ENCODE measurements at regions not wholly inside any gene's neighbourhood (a gene's known extent, or its start where the extent isn't known, plus 50 kb on each side); places are given as distances from the start of the nearest gene placed in this dataset.
"Not testable (repeated sequence)": the region's sequence is repeated elsewhere in the genome, so short reads cannot be mapped to it uniquely, and the experiment has no call there.

GRCh38 chr6:112680091-112680490, 333.0 kb downstream of the RFPL4B start:
- intact Hi-C loops (cut with DNase I): no loop called here
- Histone ChIP-seq H3K27me3 (no peaks in the 10 kb centered on the region), H3K4me1 (ENCODE audit: insufficient read depth) (no peaks in the 10 kb centered on the region), H3K27ac (no peak overlapping the region), H3K9me3 (no peaks in the 10 kb centered on the region), H3K36me3 (no peaks in the 10 kb centered on the region), H3K4me3 (no peak overlapping the region)
- TF ChIP-seq EP300 (IDR thresholded peaks at IDR 0.05): no peak
- no peak for TF ChIP-seq CTCF (IDR thresholded peaks at IDR 0.05)
- TF ChIP-seq POLR2A (IDR thresholded peaks at IDR 0.05): no peak
- DNase-seq: no peak

GRCh38 chr6:112682071-112682470, 334.9 kb downstream of the RFPL4B start:
- Histone ChIP-seq H3K36me3 (no peaks in the 10 kb centered on the region), H3K27me3 (no peaks in the 10 kb centered on the region), H3K4me1 (ENCODE audit: insufficient read depth) (no peaks in the 10 kb centered on the region), H3K27ac (no peak overlapping the region), H3K9me3 (no peaks in the 10 kb centered on the region), H3K4me3 (no peak overlapping the region)
- 86 to 92% (median 90%) methylated on average over 5 of the region's 5 CpGs for WGBS, 3 donors
- TF ChIP-seq EP300 (IDR thresholded peaks at IDR 0.05) (no peak), POLR2A (IDR thresholded peaks at IDR 0.05) (no peak), CTCF (IDR thresholded peaks at IDR 0.05) (no peak)
- intact Hi-C loops (cut with DNase I): no loop called here
- DNase-seq: no peak

DNA sequence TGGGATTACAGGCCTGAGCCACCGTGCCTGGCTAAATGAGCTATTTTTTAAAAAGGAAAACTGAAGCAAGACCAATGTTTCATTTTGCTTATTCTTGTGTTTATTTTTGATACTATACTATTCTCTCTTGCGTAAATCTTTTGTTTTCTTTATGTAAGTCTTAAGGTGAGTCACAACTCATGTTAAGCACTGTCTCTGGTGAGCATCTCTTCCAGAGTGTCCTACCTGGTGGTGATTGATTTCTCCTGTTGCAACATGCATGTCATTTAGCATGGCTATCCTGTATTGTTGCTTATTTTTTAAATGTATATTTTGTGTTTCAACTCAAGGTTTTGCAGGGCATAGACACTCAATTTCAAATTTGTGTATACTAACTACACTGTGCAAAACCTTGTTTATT, 336.0 kb downstream of the RFPL4B start:
- Histone ChIP-seq H3K4me1 (ENCODE audit: insufficient read depth) (no peaks in the 10 kb centered on the region), H3K27me3 (no peaks in the 10 kb centered on the region), H3K9me3 (no peaks in the 10 kb centered on the region), H3K27ac (no peak overlapping the region), H3K4me3 (no peak overlapping the region), H3K36me3 (no peaks in the 10 kb centered on the region)
- TF ChIP-seq CTCF (IDR thresholded peaks at IDR 0.05) (no peak), POLR2A (IDR thresholded peaks at IDR 0.05) (no peak), EP300 (IDR thresholded peaks at IDR 0.05) (no peak)
- intact Hi-C loops (cut with DNase I): no loop called here
- DNase-seq: no peak
- WGBS, 3 donors: 74 to 98% (median 93%) methylated on average over 2 of the region's 2 CpGs

DNA sequence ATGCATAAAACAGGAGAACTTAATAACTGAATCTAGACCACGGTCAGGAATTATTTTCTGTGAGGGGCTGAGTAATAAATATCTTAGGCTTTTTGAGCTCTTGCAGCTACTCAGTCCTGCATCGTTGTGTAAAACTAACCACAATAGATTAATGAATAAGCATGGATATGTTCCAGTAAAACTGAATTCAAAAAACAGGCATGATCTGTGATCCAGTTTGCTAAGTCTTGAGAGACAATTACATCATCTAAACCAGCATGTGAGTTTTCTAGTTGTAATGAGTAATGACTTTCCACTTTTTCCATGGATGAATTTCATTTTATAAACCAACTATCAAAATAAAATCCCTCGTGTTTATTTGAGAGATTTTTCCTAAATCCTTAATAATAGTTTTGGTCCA, 336.8 kb downstream of the RFPL4B start:
- no peak overlapping the region for H3K27ac ChIP-seq

GRCh38 chr6:112685521-112686220, 338.5 kb downstream of the RFPL4B start:
- H3K36me3 ChIP-seq; intact Hi-C loops (cut with DNase I); DNase-seq; H3K4me3 ChIP-seq; H3K27me3 ChIP-seq; H3K4me1 ChIP-seq (ENCODE audit: insufficient read depth); H3K27ac ChIP-seq; H3K9me3 ChIP-seq: not testable (repeated sequence)
- 95 to 98% (median 97%) methylated on average over 15 of the region's 15 CpGs for WGBS, 3 donors

More for the DNA sequence above, 336.8 kb downstream of the RFPL4B start:
- Histone ChIP-seq H3K4me3 (no peak overlapping the region), H3K36me3 (no peaks in the 10 kb centered on the region), H3K4me1 (ENCODE audit: insufficient read depth) (no peaks in the 10 kb centered on the region), H3K9me3 (no peaks in the 10 kb centered on the region), H3K27me3 (no peaks in the 10 kb centered on the region)
- no peak for DNase-seq
- TF ChIP-seq POLR2A (IDR thresholded peaks at IDR 0.05) (no peak), CTCF (IDR thresholded peaks at IDR 0.05) (no peak), EP300 (IDR thresholded peaks at IDR 0.05) (no peak)
- intact Hi-C loops (cut with DNase I): no loop called here
- 7 to 15% (median 9%) methylated on average over 3 of the region's 3 CpGs for WGBS, 3 donors

GRCh38 chr6:112688487-112689165, 341.5 kb downstream of the RFPL4B start:
- H3K36me3 ChIP-seq; H3K4me3 ChIP-seq; H3K9me3 ChIP-seq; H3K4me1 ChIP-seq (ENCODE audit: insufficient read depth); intact Hi-C loops (cut with DNase I); H3K27ac ChIP-seq; H3K27me3 ChIP-seq; DNase-seq: not testable (repeated sequence)
- WGBS, 3 donors: 94 to 96% (median 95%) methylated on average over 24 of the region's 24 CpGs

DNA sequence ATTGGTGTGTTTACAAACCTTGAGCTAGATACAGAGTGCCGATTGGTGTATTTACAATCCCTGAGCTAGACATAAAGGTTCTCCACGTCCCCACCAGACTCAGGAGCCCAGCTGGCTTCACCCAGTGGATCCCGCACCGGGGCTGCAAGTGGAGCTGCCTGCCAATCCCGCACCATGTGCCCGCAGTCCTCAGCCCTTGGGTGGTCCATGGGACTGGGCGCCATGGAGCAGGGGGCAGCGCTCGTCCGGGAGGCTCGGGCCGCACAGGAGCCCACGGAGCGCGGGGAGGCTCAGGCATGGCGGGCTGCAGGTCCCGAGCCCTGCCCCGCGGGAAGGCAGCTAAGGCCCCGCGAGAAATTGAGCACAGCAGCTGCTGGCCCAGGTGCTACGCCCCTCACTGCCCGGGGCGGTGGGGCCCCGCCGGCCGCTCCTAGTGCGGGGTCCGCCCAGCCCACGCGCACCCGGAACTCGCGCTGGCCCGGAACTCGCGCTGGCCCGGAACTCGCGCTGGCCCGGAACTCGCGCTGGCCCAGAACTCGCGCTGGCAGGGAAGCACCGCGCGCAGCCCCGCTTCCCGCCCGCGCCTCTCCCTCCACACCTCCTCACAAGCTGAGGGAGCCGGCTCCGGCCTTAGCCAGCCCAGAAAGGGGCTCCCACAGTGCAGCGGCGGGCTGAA, 342.2 kb downstream of the RFPL4B start:
- H3K27me3 ChIP-seq; H3K4me1 ChIP-seq (ENCODE audit: insufficient read depth); H3K27ac ChIP-seq; intact Hi-C loops (cut with DNase I); H3K9me3 ChIP-seq; H3K36me3 ChIP-seq; DNase-seq; H3K4me3 ChIP-seq: not testable (repeated sequence)
- 93 to 98% (median 96%) methylated on average over 50 to 56 of the region's 56 CpGs for WGBS, 3 donors

Data from ovary (tissue), 7 donors.